HFF-Myc (cell line): ENCODE measurements at regions not wholly inside any gene's neighbourhood (a gene's known extent, or its start where the extent isn't known, plus 50 kb on each side); places are given as distances from the start of the nearest gene placed in this dataset.
A peak's percentile ranks its signal among the peaks of the same experiment; 100 is the strongest.

ENCODE experiments used
- DNase-seq: peaks from one replicate; pipeline ENCODE4 v3.0.0-alpha.2; 2011; ENCODE audit warnings: low read depth; ENCODE audit errors: extremely low read depth
- H3K4me3 ChIP-seq: replicated peaks from 2 replicates; pipeline ENCODE4 v1.5.1; 2011; ENCODE audit warnings: low read depth, mild to moderate bottlenecking, control low read depth, low read length
- CTCF ChIP-seq: IDR thresholded peaks from 2 replicates; pipeline ENCODE4 v1.5.1; 2012; ENCODE audit warnings: mild to moderate bottlenecking, low read depth, low read length, control low read depth; ENCODE audit errors: missing control alignments

- H3K4me3 ChIP-seq: no peak overlapping the region
- DNase-seq: no peak
- no peak for TF ChIP-seq CTCF
Observed at GRCh38 chr12:69123919-69124638, 115.3 kb upstream of the CPSF6 start.

GRCh38 chr12:69129017-69129416, 110.4 kb upstream of the CPSF6 start:
- no peak overlapping the region for H3K4me3 ChIP-seq
- DNase-seq: no peak
- no peak for TF ChIP-seq CTCF

- no peak for TF ChIP-seq CTCF
- no peak for DNase-seq
- H3K4me3 ChIP-seq: no peak overlapping the region
Observed at GRCh38 chr12:69129564-69129963, 109.8 kb upstream of the CPSF6 start.

- no peak for DNase-seq
- no peak overlapping the region for H3K4me3 ChIP-seq
- peak; percentile 20 for TF ChIP-seq CTCF
Observed at GRCh38 chr12:69130064-69130463, 109.3 kb upstream of the CPSF6 start.

- TF ChIP-seq CTCF: no peak
- no peak overlapping the region for H3K4me3 ChIP-seq
- DNase-seq: no peak
Observed at GRCh38 chr12:69131077-69131476, 108.3 kb upstream of the CPSF6 start.

GRCh38 chr12:69136931-69137613, 102.3 kb upstream of the CPSF6 start:
- no peak for TF ChIP-seq CTCF
- no peak overlapping the region for H3K4me3 ChIP-seq
- no peak for DNase-seq
